ENCODE measurements at regions not wholly inside any gene's neighbourhood (a gene's known extent, or its start where the extent isn't known, plus 50 kb on each side); places are given as distances from the start of the nearest gene placed in this dataset.

DNA sequence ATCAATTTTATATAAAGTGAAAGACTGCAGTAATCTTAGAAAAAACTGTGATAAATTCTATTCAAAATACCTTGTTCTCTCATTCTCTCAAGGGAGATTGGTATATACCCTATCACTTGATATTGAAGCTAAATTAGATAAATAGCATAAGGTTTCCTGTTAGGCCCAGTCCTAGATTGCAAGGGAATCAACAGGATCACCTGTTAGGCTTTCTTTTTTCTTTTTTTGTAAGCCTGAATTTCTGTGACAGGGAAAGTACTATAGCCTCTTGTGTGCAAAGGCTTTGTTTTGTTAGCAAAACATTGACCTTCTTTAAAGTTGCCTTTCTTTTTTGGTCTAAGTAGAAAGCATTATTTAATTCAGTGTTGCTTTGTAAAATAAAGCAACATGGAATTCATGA lies 100.0 kb downstream of the HAUS1 start:
- TF ChIP-seq, protein P1, sequence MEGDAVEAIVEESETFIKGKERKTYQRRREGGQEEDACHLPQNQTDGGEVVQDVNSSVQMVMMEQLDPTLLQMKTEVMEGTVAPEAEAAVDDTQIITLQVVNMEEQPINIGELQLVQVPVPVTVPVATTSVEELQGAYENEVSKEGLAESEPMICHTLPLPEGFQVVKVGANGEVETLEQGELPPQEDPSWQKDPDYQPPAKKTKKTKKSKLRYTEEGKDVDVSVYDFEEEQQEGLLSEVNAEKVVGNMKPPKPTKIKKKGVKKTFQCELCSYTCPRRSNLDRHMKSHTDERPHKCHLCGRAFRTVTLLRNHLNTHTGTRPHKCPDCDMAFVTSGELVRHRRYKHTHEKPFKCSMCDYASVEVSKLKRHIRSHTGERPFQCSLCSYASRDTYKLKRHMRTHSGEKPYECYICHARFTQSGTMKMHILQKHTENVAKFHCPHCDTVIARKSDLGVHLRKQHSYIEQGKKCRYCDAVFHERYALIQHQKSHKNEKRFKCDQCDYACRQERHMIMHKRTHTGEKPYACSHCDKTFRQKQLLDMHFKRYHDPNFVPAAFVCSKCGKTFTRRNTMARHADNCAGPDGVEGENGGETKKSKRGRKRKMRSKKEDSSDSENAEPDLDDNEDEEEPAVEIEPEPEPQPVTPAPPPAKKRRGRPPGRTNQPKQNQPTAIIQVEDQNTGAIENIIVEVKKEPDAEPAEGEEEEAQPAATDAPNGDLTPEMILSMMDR (conservative IDR thresholded peaks at IDR 0.05): no peak
- no peak overlapping the region for H3K27ac ChIP-seq

DNA sequence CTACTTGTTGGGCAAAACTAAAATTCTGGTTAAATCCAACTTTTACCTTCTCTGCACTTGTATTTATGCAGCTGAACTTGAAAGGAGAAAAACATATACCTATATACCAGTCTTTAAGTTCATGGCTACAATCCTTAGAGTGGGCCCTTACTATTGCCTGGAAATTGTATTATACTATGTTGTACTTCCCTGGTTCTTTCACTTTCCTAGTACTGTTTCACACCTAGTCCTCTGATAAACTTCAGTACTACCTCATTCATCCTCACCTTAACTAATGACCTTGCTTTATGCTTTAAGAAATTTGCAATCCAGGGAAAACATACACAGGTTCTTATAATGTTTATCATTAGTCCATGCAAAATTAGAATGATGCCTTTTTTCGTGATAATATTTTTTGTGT lies 103.8 kb downstream of the HAUS1 start:
- no peak overlapping the region for H3K27ac ChIP-seq
- TF ChIP-seq, protein P1 (conservative IDR thresholded peaks at IDR 0.05): no peak

DNA sequence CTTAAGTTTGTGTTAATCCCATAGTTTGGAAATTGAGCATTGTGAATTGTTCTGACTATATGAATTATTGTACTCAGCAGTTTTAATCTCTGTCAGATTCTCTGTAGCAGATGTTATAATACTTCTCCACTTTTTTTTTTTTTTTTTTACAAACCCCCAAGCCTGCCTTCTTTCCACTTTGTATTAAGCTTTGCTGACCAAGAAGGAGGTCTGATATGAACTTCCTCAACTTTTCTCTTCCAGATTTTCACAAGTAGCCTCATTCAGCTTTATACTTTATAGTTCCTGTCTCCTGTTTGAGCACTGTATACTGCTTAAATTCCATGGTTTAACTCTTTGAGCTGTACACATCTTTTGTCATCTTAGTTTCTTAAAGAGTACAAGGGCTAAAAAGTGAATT lies 105.0 kb downstream of the HAUS1 start:
- TF ChIP-seq, protein P1 (conservative IDR thresholded peaks at IDR 0.05): no peak
- no peak overlapping the region for H3K27ac ChIP-seq

DNA sequence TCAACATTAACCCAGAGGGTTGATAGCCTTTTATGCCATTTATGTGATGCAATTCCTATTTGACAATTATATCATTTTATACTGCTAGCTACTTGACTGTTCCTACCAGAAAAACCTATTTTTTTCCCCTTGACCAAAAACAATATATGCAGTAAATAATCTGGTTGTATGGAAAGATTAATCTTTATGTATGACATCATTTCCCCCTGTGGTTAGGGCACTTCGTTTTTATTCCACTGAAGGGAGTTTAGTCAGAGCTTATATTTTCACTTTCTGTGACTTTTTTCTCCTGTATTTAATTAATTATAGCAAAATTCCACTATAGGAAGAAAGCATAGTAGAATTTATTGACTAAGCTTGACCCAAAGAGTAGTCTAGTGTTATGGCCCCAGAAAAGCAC lies 107.6 kb downstream of the HAUS1 start:
- H3K27ac ChIP-seq: no peak overlapping the region
- TF ChIP-seq, protein P1 (conservative IDR thresholded peaks at IDR 0.05): no peak

DNA sequence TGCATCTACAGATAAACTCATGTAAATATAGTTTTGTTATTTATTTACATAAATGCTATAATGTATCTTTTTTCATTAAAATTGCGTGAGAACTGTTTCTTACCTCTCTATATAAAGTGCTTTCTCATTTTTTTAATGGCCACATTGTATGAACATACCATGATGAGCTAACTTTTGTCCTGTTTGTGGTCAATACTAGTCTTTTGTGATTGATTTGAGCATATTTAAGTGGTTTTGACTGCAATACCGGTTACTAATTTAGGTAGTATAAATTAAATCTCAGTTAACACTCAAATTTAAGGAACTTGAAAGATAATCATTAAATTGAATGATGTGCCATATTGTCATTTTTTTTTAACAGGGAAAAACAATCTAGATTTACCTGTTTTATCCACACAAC lies 108.2 kb downstream of the HAUS1 start:
- H3K27ac ChIP-seq: no peak overlapping the region
- TF ChIP-seq, protein P1 (conservative IDR thresholded peaks at IDR 0.05): no peak

DNA sequence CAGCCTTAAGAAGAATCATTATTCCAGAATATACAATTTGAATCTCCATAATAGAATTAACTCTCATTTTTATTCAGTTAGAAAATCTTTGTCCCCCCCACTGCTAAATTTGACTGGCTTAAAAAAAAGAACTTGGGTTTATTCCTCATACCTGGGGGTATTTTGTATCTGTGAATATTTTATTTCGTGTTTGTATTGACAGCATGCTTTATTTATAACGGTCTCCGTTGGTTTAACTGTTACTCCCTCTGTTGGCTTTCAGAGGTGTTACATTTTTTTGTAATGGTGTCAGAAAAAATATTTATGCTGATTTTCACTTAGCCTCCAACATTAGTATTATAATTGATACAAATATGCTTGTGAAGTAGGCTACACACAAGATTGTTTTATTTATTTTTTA lies 109.1 kb downstream of the HAUS1 start:
- TF ChIP-seq, protein P1 (conservative IDR thresholded peaks at IDR 0.05): peak; percentile 62
- H3K27ac ChIP-seq: no peak overlapping the region

DNA sequence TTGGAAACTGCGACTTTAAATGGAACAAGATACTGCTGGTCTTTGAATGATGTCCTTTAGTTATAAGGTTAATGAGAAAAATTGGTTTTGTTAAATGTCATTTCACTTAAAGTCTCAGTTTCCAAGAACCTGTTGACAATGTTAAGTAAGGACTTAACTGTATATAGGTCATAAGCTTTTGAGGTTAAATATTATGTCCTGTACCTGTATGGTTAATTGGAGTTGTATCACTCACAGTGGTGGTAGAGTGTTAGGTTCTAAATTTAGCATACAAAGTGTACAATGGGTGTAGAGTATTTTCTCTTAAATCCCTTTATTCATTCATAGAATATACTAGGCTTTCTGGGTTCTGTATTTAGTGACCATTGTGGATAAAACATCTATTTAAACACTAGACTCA lies 110.2 kb downstream of the HAUS1 start:
- TF ChIP-seq, protein P1 (conservative IDR thresholded peaks at IDR 0.05): no peak
- no peak overlapping the region for H3K27ac ChIP-seq

Data from VCaP (cell line).